ENCODE measurements at regions not wholly inside any gene's neighbourhood (a gene's known extent, or its start where the extent isn't known, plus 50 kb on each side); places are given as distances from the start of the nearest gene placed in this dataset.

DNA sequence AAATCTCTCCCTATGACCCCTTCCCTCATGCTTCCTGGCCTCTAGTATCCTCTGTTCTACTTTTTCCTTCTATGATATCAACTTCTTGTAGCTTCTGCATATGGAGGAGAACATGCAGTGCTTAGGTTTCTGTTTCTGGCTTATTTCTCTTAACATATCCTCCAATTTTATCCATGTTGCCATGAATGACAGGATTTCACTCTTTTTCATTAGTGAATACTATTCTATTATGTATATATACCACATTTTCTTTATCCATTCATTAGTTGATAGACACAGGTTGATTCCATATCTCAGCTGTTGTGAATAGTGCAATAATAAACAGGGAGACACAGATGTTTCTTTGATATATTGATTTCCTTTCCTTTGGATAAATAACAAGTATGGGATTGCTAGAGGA is 123.3 kb upstream of the SESN3 start:
- H3K4me1 ChIP-seq: peaks cover 12% of the 10 kb centered on the region
- H3K27ac ChIP-seq (replicated peaks): no peak overlapping the region
- TF ChIP-seq, protein P1, sequence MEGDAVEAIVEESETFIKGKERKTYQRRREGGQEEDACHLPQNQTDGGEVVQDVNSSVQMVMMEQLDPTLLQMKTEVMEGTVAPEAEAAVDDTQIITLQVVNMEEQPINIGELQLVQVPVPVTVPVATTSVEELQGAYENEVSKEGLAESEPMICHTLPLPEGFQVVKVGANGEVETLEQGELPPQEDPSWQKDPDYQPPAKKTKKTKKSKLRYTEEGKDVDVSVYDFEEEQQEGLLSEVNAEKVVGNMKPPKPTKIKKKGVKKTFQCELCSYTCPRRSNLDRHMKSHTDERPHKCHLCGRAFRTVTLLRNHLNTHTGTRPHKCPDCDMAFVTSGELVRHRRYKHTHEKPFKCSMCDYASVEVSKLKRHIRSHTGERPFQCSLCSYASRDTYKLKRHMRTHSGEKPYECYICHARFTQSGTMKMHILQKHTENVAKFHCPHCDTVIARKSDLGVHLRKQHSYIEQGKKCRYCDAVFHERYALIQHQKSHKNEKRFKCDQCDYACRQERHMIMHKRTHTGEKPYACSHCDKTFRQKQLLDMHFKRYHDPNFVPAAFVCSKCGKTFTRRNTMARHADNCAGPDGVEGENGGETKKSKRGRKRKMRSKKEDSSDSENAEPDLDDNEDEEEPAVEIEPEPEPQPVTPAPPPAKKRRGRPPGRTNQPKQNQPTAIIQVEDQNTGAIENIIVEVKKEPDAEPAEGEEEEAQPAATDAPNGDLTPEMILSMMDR (IDR thresholded peaks at IDR 0.05; ENCODE audit: borderline replicate concordance): no peak
- H3K4me3 ChIP-seq: no peak overlapping the region
- H3K36me3 ChIP-seq: no peaks in the 10 kb centered on the region
- no peaks in the 10 kb centered on the region for H3K27me3 ChIP-seq (ENCODE audit: low read depth)
- peaks cover 6% of the 10 kb centered on the region for H3K9me3 ChIP-seq (replicated peaks)
- no peak for DNase-seq
- intact Hi-C loops (cut with micrococcal nuclease): no loop called here

- H3K9me3 ChIP-seq (replicated peaks): peaks cover 12% of the 10 kb centered on the region
- H3K27ac ChIP-seq (replicated peaks): no peak overlapping the region
- intact Hi-C loops (cut with micrococcal nuclease): no loop called here
- H3K27me3 ChIP-seq (ENCODE audit: low read depth): no peaks in the 10 kb centered on the region
- H3K4me1 ChIP-seq: peaks cover 6% of the 10 kb centered on the region
- TF ChIP-seq, protein P1 (IDR thresholded peaks at IDR 0.05; ENCODE audit: borderline replicate concordance): no peak
- DNase-seq: no peak
- H3K36me3 ChIP-seq: no peaks in the 10 kb centered on the region
- H3K4me3 ChIP-seq: no peak overlapping the region
Observed at GRCh38 chr11:95353706-95354105, 122.7 kb upstream of the SESN3 start.

GRCh38 chr11:95352733-95353346 is 121.8 kb upstream of the SESN3 start:
- no peak overlapping the region for H3K27ac ChIP-seq (replicated peaks)
- no peak overlapping the region for H3K4me3 ChIP-seq
- H3K9me3 ChIP-seq (replicated peaks): peaks cover 12% of the 10 kb centered on the region
- H3K27me3 ChIP-seq (ENCODE audit: low read depth): no peaks in the 10 kb centered on the region
- H3K36me3 ChIP-seq: no peaks in the 10 kb centered on the region
- no peak for DNase-seq
- intact Hi-C loops (cut with micrococcal nuclease): no loop called here
- H3K4me1 ChIP-seq: no peaks in the 10 kb centered on the region
- TF ChIP-seq, protein P1 (IDR thresholded peaks at IDR 0.05; ENCODE audit: borderline replicate concordance): no peak

DNA sequence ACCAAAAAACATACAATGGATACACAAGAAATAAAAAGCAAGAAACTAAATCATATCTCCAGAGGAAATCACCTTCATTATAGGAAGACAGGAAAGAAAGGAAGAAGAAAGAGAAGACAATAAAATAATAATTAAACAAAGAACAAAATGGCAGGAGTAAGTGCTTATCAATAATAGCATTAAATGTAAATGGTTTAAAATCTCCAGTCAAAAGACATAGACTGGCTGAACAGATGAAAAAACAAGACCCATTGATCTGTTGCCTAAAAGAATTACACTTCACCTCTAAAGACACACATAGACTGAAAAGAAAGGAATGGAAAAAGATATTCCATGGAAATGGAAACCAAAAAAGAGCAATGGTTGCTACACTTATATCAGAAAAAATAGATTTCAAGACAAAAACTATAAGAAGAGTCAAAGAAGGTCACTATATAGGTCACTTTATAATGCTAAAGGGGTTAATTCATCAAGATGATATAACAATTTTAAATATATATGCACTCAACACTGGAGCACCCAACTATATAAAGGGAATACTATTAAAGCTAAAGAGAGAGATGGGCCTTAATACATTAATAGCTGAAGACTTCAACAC is 118.4 kb upstream of the SESN3 start:
- Histone ChIP-seq H3K9me3 (replicated peaks) (peaks cover 12% of the 10 kb centered on the region), H3K27ac (replicated peaks) (no peak overlapping the region), H3K27me3 (ENCODE audit: low read depth) (no peaks in the 10 kb centered on the region), H3K36me3 (no peaks in the 10 kb centered on the region), H3K4me1 (no peaks in the 10 kb centered on the region), H3K4me3 (no peak overlapping the region)
- intact Hi-C loops (cut with micrococcal nuclease): no loop called here
- DNase-seq: no peak
- TF ChIP-seq, protein P1 (IDR thresholded peaks at IDR 0.05; ENCODE audit: borderline replicate concordance): no peak

- intact Hi-C loops (cut with micrococcal nuclease): no loop called here
- Histone ChIP-seq H3K27ac (replicated peaks) (no peak overlapping the region), H3K27me3 (ENCODE audit: low read depth) (no peaks in the 10 kb centered on the region), H3K36me3 (no peaks in the 10 kb centered on the region), H3K9me3 (replicated peaks) (peaks cover 12% of the 10 kb centered on the region), H3K4me1 (no peaks in the 10 kb centered on the region), H3K4me3 (no peak overlapping the region)
- TF ChIP-seq, protein P1 (IDR thresholded peaks at IDR 0.05; ENCODE audit: borderline replicate concordance): no peak
- DNase-seq: no peak
Observed at GRCh38 chr11:95346265-95346664, 115.3 kb upstream of the SESN3 start.

All from left ventricle myocardium inferior (tissue), 1 donor.